Stimulated activated CD8-positive, alpha-beta memory T cell treated with anti-CD3 and anti-CD28 coated beads, Interleukin-7, amount 100 ng/mL, for 4 hours (primary cell): ENCODE measurements at regions not wholly inside any gene's neighbourhood (a gene's known extent, or its start where the extent isn't known, plus 50 kb on each side); places are given as distances from the start of the nearest gene placed in this dataset.

Experiments used
- DNase-seq, 2 donors: peaks; one replicate each; pipeline ENCODE4 v3.0.0-alpha.2; 2020; ENCODE audit warnings: low read depth in 2 of 2

DNA sequence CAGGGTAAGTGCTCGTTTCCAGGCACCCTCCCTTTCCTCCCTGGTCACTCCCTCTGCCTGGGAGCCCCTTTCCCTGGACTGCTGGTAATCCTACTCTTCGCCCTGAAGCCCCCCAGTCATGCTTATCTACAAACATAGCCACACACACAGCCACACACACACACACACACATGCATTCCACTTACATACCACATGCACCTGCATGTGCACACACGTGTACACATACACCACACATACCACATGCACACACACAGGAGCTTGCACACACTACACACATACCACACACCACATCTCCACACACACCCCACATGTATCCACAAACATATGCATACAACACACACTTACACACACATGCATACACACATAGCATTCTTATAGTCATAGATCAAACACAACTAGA lies 358.5 kb downstream of the GADD45G start:
- no peak for DNase-seq

DNA sequence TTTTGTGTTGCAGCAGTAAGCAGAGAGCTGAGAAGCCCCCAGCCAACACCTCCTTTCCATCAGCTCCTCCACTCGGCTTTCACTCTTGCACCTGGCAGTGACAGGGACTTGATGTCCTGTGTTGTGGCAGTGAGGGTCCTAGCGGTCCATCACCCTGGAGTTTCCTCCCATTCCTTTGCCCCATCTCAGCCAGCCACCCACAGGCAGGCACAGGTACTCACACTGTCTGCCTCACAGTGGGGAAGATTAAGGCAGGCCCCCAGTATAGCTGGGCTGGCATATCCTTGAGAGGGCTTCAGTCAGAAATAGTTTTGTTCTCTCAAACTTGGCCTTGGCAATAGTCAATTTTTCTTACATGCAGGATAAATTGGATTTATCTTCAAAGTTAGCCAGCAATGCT lies 362.7 kb downstream of the GADD45G start:
- DNase-seq, result no peak

GRCh38 chr9:89969156-89969675 lies 364.4 kb downstream of the GADD45G start:
- no peak for DNase-seq

DNA sequence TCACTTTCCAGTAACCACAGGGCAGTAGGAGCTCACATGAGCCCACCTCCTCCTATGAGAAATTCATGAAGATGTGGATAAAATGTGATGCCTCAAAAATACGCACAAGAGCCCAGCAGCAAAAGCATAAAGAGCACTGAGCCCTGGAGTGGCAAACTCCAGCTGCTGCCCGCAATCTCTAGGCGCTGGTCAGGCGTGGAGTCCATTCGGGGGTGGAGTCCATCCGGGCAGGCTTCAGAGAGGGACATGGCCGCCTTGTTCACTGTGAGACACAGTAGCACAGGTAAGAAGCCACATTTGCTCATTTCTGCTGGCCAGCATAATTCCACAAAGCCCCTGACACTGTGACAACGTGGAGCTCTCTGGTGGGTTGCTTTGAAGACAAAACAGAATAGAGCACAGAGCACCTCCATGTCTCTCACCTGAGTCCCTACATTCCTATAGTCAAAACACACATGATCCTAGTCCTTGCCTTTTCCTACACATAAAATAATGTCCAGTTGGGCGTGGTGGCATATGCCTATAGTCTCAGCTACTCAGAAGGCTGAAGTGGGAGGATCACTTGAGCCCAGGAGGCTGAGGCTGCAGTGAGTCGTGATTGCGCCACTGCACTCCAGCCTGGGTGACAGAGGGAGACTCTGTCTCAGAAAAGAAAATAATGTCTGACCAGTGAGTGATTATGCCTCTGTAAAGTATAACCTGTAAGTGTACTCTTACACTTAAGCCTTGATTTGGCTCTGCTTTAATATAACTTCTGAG lies 365.2 kb downstream of the GADD45G start:
- DNase-seq, result no peak

- no peak for DNase-seq
These were observed 365.9 kb downstream of the GADD45G start for GRCh38 chr9:89970701-89971100.

GRCh38 chr9:89972535-89972934 lies 367.7 kb downstream of the GADD45G start:
- DNase-seq, result no peak

GRCh38 chr9:89974582-89974981 lies 369.8 kb downstream of the GADD45G start:
- no peak for DNase-seq

GRCh38 chr9:89975024-89975423 lies 370.2 kb downstream of the GADD45G start:
- no peak for DNase-seq

DNA sequence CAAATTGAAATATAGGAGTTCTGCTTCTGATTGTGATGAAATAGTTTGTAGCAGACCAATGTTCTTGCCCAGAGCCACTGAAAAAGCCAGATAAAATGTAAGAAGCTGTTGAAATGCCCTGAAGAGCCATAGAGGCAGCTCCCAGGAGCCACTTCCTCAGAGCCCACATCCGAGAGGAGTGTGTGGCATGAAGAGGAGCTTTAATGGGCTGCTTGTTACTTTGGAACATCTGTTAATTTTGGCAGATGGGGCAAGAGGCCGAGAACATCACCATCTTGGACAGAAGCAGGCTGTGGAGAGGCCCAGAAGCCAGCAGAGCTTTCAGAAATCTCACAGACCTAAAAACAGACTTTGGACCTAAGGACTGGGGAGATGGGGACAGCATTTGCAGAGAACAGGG lies 370.8 kb downstream of the GADD45G start:
- no peak for DNase-seq

DNA sequence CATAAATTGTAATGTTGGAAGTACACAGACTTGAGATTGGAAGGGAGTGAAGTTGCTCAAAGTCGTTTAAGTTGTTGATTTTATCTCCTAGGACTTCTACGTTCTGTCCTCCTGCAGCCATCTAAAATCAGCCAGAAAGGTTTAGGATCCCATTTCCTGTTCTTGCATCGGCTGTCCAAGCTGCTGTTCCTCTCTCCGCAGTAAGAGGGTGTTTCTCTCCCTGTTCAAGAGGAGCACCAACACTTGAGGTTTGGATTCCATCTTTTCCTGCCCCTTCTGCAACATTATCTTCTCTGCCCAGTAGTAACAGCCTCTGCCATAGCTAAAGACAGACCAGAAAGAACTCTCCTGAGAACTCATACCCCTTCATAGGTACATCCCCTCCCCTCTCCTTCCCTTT lies 373.4 kb downstream of the GADD45G start:
- no peak for DNase-seq

DNA sequence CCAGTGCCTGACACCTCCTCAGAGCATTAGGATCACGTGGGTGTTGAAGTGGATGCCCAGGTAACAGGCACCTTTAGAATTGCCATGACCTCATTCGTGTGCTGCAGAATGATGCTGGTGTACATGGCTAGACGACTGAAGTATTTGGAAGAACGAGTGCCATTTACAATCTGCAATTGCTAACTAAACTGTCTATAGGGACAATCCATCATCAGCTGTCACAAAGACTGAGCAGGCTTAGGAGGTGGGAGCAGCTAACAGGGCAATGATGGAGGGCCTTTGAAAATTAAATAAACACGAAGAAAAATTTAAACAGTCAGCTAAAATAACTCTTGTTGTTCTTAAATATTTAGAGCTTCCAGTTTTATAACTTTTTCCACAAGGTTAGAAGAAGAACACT lies 375.8 kb downstream of the GADD45G start:
- no peak for DNase-seq

GRCh38 chr9:89982016-89982415 lies 377.2 kb downstream of the GADD45G start:
- no peak for DNase-seq

- DNase-seq, result no peak
These were observed 378.6 kb downstream of the GADD45G start for GRCh38 chr9:89983411-89983810.

GRCh38 chr9:89984214-89984613 lies 379.4 kb downstream of the GADD45G start:
- no peak for DNase-seq

- DNase-seq, result no peak
These were observed 380.3 kb downstream of the GADD45G start for GRCh38 chr9:89985068-89985467.

GRCh38 chr9:89986190-89986589 lies 381.4 kb downstream of the GADD45G start:
- DNase-seq, result no peak

GRCh38 chr9:89988458-89988857 lies 383.6 kb downstream of the GADD45G start:
- no peak for DNase-seq

DNA sequence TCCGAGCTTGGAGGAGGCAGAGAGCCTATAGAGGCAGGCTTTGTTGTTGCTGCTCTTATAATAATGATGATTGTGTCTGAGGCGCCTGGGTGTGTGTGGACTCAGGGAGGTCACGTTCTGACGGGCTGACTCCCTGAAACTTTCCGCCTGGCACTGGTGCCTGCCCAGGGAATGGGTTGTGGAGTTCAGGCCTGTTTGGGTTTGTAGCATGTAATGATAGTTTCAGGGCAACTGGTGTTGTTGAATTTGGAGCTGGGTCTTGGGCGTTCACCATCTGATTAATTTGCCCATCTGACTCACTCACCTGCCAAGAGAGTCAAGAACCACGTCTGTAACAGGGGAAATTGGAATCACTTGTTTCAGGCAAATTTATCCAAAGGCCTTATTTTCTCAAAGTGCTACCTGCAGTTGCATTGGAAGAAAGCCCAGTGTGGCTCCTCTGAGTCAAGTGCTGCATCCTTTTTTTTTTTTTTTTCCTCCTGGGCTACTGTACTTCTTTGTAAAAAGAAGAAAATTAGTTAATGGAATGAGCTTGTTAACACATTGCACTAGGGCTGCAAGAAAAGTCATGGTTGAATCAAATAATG lies 386.5 kb downstream of the GADD45G start:
- no peak for DNase-seq

GRCh38 chr9:89992326-89993198 lies 387.8 kb downstream of the GADD45G start:
- no peak for DNase-seq

- no peak for DNase-seq
These were observed 389.1 kb downstream of the GADD45G start for GRCh38 chr9:89993678-89994630.

DNA sequence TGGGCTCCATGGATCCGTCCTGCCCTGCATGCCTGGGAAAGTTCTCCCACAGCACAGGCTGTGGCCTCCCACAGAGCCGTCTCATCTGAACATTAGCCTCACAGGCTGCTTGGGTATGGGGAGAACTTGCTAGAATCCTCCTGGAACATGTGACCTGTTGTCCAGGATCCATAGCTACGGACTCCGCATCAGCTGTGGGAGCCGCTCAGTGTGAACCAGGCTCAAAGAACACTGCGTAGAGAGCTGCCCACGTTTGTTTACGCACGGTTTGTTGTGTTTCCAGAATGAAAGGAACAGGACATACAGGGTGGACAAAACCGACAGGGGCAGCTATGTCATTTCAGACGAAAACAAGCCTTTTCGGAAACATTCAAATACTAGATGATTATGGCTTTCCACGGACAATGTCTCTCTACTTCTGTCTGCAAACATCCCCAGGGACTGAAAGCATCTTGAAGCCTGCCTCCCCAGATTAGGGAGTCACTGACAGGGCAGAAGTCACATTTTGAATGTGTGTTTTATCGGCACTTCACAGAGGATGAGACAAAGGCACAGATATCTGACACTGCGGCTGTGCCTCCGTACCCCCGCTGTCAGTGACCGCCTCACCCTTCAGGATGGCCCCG lies 390.3 kb downstream of the GADD45G start:
- no peak for DNase-seq
